ENCODE measurements at regions not wholly inside any gene's neighbourhood (a gene's known extent, or its start where the extent isn't known, plus 50 kb on each side); places are given as distances from the start of the nearest gene placed in this dataset.
"Not testable (repeated sequence)": the region's sequence is repeated elsewhere in the genome, so short reads cannot be mapped to it uniquely, and the experiment has no call there.

DNA sequence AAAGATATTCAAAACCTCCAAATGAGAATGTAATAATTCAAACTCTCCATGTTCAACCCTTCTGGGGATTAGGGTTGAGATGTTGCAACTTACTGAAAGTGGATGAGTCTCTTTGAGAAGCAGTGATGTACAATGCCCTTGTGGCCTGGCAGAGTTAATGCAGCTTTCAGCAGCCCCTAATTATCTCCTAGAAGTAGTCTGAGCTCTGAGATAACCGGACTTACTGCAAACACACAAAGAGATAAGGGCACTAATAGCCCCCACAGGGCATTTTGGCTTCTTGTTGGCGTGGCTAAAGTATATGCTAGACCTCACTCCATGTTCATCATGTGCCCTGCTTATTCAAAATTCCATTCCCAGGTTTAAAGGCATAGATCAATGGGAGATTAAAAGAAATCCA is 404.7 kb downstream of the NEBL start:
- no peaks in the 10 kb centered on the region for H3K27me3 Mint-ChIP-seq
- no peaks in the 10 kb centered on the region for H3K36me3 Mint-ChIP-seq (ENCODE audit: insufficient read depth)
- ATAC-seq (replicated peaks) (no peak), DNase-seq (no peak)
- no peak overlapping the region for H3K27ac Mint-ChIP-seq
- peaks cover 3 to 12% of the 10 kb centered on the region in 2 donors for H3K9me3 Mint-ChIP-seq
- H3K4me3 Mint-ChIP-seq = no peak overlapping the region
- H3K4me1 Mint-ChIP-seq (ENCODE audit: low read depth in 2 of 2) = no peaks in the 10 kb centered on the region

DNA sequence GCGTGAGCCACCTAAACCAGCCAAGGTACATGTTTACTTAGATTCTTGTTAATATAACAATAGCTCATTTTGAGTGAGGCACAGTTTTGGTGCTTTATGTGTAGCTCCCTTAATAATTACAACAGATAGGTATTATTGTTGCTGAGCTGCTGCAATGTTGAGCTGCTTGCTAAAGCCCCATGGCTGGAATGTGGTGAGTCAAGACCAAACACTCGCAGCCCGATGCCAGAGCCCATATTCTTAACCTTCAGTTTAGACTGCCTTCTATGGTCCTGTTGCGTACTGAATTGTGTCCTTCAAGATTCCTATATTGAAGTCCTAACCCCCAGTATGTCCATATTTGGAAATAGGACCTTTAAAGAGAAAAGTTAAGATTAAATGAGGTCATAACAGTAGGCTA is 407.1 kb downstream of the NEBL start:
- DNase-seq (no peak), ATAC-seq (replicated peaks) (no peak)
- Mint-ChIP-seq H3K4me1 (ENCODE audit: low read depth in 2 of 2) (no peaks in the 10 kb centered on the region), H3K36me3 (ENCODE audit: insufficient read depth) (no peaks in the 10 kb centered on the region), H3K4me3 (no peak overlapping the region), H3K27me3 (no peaks in the 10 kb centered on the region), H3K9me3 (peaks cover 5 to 20% of the 10 kb centered on the region in 2 donors), H3K27ac (no peak overlapping the region)

DNA sequence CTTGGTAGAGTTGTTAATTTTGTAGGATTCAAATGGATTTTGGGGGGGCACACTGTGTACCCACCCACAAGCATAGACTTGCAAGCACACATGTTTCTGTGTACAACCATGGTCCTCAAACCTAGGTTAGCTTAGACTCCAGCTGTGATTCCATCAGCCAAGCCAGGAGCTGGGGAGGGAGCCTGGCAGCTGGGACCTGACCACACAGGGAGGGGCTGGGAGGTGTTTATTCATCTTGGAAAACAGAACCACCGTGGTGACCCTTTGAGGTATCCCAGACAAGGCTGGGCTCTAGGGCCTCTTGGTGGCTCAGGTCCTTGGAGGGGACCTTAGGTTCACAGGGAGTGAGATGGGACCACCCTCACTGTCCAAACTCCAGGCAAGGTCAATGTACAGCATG is 410.3 kb downstream of the NEBL start:
- H3K27ac Mint-ChIP-seq = no peak overlapping the region
- no peaks in the 10 kb centered on the region for H3K4me1 Mint-ChIP-seq (ENCODE audit: low read depth in 2 of 2)
- no peaks in the 10 kb centered on the region for H3K27me3 Mint-ChIP-seq
- no peak overlapping the region for H3K4me3 Mint-ChIP-seq
- peaks cover 3 to 19% of the 10 kb centered on the region in 2 donors for H3K9me3 Mint-ChIP-seq
- H3K36me3 Mint-ChIP-seq (ENCODE audit: insufficient read depth) = no peaks in the 10 kb centered on the region
- DNase-seq (no peak), ATAC-seq (replicated peaks) (no peak)

DNA sequence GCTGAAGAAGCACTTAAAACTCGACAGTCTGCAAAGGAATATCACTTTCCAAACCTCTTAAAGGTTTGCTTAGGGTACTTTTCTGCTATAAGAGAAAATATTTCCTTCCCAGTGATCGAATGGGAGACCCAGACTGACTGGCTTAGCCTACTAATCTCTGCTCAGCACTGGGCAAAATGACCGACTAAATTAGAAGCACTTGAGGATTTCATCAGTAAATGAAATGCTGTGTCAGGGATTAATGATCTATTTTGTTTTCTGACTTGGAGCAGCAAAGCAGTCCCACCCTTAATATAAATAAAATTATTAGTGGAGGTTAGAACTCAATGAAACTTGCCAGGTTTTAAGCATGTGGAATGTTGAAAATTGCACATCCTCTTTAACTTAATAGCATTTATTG is 411.6 kb downstream of the NEBL start:
- H3K36me3 Mint-ChIP-seq (ENCODE audit: insufficient read depth) = no peaks in the 10 kb centered on the region
- no peaks in the 10 kb centered on the region for H3K27me3 Mint-ChIP-seq
- ATAC-seq (replicated peaks) = no peak

DNA sequence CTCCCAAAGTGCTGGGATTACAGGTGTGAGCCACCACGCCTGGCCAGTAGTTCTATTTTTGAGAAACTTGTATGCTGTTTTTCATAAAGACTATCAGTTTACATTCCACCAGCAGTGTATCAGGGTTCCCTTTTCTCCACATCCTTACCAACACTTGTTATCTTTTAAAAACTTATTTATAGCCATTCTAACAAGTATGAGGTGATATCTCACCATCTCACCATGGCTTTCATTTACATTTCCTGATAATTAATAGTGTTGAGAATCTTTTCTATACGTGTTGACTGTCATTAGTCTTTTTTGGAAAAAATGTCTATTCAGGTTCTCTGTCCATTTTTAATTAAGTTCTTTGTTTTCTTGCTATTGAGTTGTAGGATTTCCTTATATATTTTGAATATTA is 416.1 kb downstream of the NEBL start:
- Mint-ChIP-seq H3K4me1 (ENCODE audit: low read depth in 2 of 2) (no peaks in the 10 kb centered on the region), H3K27me3 (no peaks in the 10 kb centered on the region), H3K36me3 (ENCODE audit: insufficient read depth) (no peaks in the 10 kb centered on the region), H3K9me3 (peaks cover 5 to 19% of the 10 kb centered on the region in 2 donors), H3K27ac (no peak overlapping the region), H3K4me3 (no peak overlapping the region)
- ATAC-seq (replicated peaks) (no peak), DNase-seq (no peak)

More for the DNA sequence above, 411.6 kb downstream of the NEBL start:
- no peaks in the 10 kb centered on the region for H3K4me1 Mint-ChIP-seq (ENCODE audit: low read depth in 2 of 2)
- H3K27ac Mint-ChIP-seq = no peak overlapping the region
- DNase-seq = no peak
- H3K9me3 Mint-ChIP-seq = peaks cover 4 to 19% of the 10 kb centered on the region in 2 donors
- no peak overlapping the region for H3K4me3 Mint-ChIP-seq

DNA sequence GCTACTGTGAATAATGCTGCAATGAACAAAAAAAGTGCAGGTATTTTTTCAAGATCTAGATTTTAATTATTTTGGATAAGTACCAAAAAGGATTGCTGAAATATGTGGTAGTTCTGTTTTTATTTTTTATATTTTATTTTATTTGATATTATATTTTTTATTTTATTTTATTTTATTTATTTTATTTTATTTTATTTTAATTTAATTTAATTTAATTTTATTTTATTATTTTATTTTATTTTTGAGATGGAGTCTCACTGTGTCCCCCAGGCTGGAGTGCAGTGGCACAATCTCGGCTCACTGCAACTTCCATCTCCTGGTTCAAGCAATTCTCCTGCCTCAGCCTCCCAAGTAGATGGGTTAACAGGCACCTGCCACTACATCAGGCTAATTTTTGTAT is 416.5 kb downstream of the NEBL start:
- not testable (repeated sequence) for H3K4me1 Mint-ChIP-seq (ENCODE audit: low read depth in 2 of 2); H3K36me3 Mint-ChIP-seq (ENCODE audit: insufficient read depth); H3K27me3 Mint-ChIP-seq; ATAC-seq (replicated peaks); H3K4me3 Mint-ChIP-seq; DNase-seq; H3K27ac Mint-ChIP-seq
- H3K9me3 Mint-ChIP-seq = peaks cover 5 to 19% of the 10 kb centered on the region in 2 donors

DNA sequence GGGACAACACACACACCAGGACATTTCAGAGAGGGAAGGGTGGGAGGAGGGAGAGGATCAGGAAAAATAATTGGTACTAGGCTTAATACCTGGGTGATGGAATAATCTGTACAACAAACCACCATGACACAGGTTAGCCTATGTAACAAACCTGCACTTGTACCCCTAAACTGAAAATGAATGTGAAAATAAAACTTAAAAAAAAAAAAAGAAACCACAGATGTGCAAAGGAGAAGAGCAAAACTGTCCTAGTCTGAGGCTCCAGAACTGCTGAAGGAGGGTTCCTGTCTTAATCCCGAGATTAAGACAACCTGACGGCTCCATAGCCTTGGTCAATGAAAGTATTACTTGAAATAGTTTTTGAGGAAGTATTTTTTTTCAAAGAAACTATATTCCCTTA is 423.0 kb downstream of the NEBL start:
- no peak for ATAC-seq (replicated peaks)
- Mint-ChIP-seq H3K4me3 (no peak overlapping the region), H3K27ac (no peak overlapping the region), H3K36me3 (ENCODE audit: insufficient read depth) (no peaks in the 10 kb centered on the region), H3K4me1 (ENCODE audit: low read depth in 2 of 2) (no peaks in the 10 kb centered on the region), H3K27me3 (no peaks in the 10 kb centered on the region), H3K9me3 (peaks cover 6 to 14% of the 10 kb centered on the region in 2 donors)
- DNase-seq = no peak

DNA sequence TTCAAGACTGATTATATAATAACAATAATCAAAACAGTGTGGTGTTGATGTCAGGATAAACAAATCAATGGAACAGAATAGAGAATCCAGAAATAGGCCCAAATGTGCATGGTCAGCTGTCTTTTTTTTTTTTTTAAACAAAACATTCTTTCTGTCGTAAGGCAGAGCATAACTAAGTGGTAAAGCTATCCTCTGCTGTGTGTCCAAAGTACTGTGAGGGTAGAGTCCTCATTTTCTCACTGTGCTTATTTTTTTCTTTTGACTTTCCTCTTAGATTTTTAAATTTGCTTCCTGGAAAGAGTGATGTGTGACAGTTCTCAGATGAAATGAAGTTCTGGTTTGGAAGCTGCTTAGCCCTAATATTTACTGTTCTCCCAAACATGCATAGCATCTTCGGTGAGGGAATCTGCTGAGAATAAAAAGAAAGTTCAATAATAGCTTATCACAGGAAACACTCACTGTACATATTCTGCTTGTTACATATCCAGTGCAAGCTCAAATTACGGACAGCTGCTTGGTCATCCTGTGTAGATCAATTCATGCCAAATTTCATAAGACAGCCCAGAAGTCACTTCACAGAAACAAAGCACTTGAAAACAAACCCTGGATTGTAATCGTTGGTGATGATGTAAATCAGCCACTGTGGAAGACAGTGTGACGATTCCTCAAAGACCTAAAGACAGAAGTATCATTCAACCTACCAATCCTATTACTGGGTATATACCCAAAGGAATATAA is 423.9 kb downstream of the NEBL start:
- ATAC-seq (replicated peaks) = no peak
- H3K27ac Mint-ChIP-seq = no peak overlapping the region
- peaks cover 4 to 7% of the 10 kb centered on the region in 2 donors for H3K9me3 Mint-ChIP-seq
- H3K27me3 Mint-ChIP-seq = no peaks in the 10 kb centered on the region
- no peaks in the 10 kb centered on the region for H3K4me1 Mint-ChIP-seq (ENCODE audit: low read depth in 2 of 2)
- H3K36me3 Mint-ChIP-seq (ENCODE audit: insufficient read depth) = no peaks in the 10 kb centered on the region
- no peak for DNase-seq
- no peak overlapping the region for H3K4me3 Mint-ChIP-seq

DNA sequence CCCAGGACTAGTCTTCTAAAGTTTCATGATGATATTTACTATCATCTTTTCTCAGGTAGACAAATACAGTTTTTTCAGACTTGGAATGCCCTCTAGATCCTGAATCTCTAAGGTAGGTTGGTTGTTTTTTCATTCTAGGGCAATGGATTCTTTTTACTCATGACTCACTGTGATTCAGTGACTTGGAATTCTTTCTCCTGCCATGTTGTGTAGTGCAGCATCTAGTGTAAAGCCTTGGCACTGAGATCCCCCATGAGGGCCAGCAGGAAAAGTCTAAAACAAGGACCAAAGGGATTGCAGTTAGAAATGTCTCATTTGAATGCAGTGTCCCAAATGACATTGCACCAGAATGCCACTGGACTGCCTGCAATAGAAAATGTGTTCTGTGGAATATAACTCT is 430.4 kb downstream of the NEBL start:
- DNase-seq = no peak
- H3K9me3 Mint-ChIP-seq = peaks cover 2 to 16% of the 10 kb centered on the region in 2 donors
- no peak for ATAC-seq (replicated peaks)
- no peak overlapping the region for H3K27ac Mint-ChIP-seq
- no peaks in the 10 kb centered on the region for H3K27me3 Mint-ChIP-seq
- no peaks in the 10 kb centered on the region for H3K4me1 Mint-ChIP-seq (ENCODE audit: low read depth in 2 of 2)
- no peaks in the 10 kb centered on the region for H3K36me3 Mint-ChIP-seq (ENCODE audit: insufficient read depth)
- no peak overlapping the region for H3K4me3 Mint-ChIP-seq

DNA sequence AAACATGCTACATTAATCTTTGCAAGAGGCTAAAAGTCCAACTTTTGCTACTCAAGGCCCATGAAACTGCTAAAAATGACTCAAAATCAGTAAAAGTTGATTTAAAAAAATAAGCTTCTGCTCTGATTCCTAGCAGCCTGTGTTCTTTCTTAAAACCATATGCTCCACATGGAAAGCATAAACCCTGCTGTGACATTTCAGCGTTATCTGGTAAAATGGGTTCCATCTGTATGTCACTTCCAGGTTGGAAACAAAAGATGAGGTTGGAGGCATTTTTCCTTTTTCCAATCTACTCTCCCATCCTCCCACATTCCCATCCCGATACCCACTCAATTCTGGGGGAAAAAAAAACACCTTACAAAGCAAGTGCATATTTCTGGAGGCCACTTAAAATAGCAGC is 439.5 kb downstream of the NEBL start:
- no peak for DNase-seq
- Mint-ChIP-seq H3K27ac (no peak overlapping the region), H3K4me1 (ENCODE audit: low read depth in 2 of 2) (no peaks in the 10 kb centered on the region), H3K36me3 (ENCODE audit: insufficient read depth) (no peaks in the 10 kb centered on the region), H3K9me3 (peaks cover 2 to 5% of the 10 kb centered on the region in 2 donors), H3K4me3 (no peak overlapping the region), H3K27me3 (no peaks in the 10 kb centered on the region)
- no peak for ATAC-seq (replicated peaks)

DNA sequence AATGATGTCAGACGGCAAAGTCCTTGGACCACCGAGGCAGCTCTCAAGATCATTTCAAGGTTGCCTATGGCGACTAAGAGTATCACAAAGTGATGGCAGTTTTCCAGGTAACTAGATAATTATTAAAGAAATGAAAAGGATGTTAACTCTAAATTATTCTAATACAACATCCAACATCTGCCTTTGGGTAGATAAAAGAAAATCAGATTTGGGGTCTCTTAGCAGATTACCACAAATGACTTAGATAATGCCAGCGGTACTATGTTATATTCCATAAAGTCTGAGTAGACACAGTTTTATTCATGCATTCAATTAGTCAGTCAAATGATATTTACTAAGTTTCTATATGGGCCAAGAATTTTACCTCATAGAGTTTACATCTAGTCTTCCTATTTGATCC is 441.3 kb downstream of the NEBL start:
- Mint-ChIP-seq H3K4me3 (no peak overlapping the region), H3K9me3 (no peaks in the 10 kb centered on the region), H3K27ac (no peak overlapping the region), H3K27me3 (no peaks in the 10 kb centered on the region), H3K36me3 (ENCODE audit: insufficient read depth) (no peaks in the 10 kb centered on the region), H3K4me1 (ENCODE audit: low read depth in 2 of 2) (no peaks in the 10 kb centered on the region)
- DNase-seq (no peak), ATAC-seq (replicated peaks) (no peak)

DNA sequence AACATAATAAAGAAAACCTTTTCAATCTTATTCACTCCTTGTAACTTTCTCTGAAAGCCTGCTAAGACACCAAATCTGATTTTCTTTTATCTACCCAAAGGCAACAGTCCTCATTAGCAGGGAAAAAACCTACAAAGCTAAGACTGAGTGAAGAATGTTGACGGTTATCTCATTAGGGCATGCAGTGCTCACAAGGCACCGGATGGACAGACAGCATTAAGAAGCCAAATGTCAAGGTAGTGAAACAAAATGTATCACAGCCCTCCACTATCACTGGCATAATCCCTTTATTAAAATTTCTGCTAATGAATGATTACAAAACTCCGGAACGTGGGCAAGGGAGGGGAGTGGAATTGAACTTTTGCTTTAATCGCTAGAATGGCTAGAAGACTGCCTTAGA is 442.8 kb downstream of the NEBL start:
- H3K36me3 Mint-ChIP-seq (ENCODE audit: insufficient read depth) = no peaks in the 10 kb centered on the region
- no peak overlapping the region for H3K27ac Mint-ChIP-seq
- H3K4me1 Mint-ChIP-seq (ENCODE audit: low read depth in 2 of 2) = no peaks in the 10 kb centered on the region
- H3K9me3 Mint-ChIP-seq = peaks cover 0 to 2% of the 10 kb centered on the region in 2 donors
- no peak overlapping the region for H3K4me3 Mint-ChIP-seq
- no peak for DNase-seq
- no peaks in the 10 kb centered on the region for H3K27me3 Mint-ChIP-seq
- ATAC-seq (replicated peaks) = no peak

DNA sequence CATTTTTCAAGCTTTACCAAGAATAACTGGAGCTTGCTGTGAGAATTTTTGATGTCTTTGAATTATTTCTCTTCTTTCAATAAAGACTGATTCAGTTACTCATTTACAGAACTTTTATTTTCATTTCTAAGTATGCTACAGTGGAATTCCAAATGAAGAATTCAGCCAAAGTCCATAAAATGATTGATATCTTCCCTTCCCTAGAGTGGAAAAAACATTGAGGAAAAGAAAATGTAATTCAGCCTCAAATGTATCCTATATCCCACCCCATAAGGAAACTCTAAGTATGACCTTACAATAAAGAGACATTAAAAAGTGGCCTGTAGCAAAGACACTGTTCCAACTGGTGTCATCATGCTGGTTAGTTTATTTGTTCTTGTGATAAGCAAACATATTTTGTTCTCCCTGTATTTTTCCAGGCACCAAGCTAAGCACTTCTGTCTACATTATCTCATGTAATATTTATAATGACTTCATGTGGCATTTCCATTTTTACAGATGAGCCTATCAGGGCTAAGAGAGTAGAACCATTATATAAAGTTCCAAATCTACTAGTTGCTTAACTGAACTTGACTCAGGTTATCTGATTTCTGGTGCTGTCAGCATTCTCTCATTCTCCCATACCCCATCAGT is 450.4 kb downstream of the NEBL start:
- Mint-ChIP-seq H3K27me3 (no peaks in the 10 kb centered on the region), H3K27ac (no peak overlapping the region), H3K4me3 (no peak overlapping the region), H3K4me1 (ENCODE audit: low read depth in 2 of 2) (no peaks in the 10 kb centered on the region), H3K9me3 (peaks cover 8 to 11% of the 10 kb centered on the region in 2 donors), H3K36me3 (ENCODE audit: insufficient read depth) (no peaks in the 10 kb centered on the region)
- DNase-seq (no peak), ATAC-seq (replicated peaks) (no peak)

DNA sequence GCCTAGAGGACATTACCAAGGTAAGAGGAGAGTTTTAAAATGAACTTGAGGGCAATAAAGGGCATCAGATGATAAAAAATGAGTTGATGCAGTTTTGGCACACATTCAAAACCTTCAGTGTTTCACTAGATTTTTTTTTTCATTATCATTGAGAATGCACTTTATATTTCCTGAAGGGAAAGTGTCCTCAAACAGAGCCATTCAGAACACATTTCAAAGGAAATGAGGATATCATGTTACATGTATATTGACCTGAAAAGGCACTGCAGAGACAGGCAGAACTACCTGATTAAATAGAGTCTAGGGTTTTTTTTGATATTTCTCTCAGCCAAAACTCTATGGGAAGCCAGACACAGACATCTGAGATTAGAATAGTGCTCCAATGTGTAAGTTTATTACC is 454.0 kb downstream of the NEBL start:
- Mint-ChIP-seq H3K36me3 (ENCODE audit: insufficient read depth) (no peaks in the 10 kb centered on the region), H3K9me3 (peaks cover 12 to 28% of the 10 kb centered on the region in 2 donors)
- ATAC-seq (replicated peaks) = no peak

More for the DNA sequence above, 454.0 kb downstream of the NEBL start:
- Mint-ChIP-seq H3K27me3 (no peaks in the 10 kb centered on the region), H3K27ac (no peak overlapping the region), H3K4me3 (no peak overlapping the region), H3K4me1 (ENCODE audit: low read depth in 2 of 2) (no peaks in the 10 kb centered on the region)
- DNase-seq = no peak

Measured in effector memory CD8-positive, alpha-beta T cell (primary cell).